GM06990 (cell line): ENCODE measurements at regions not wholly inside any gene's neighbourhood (a gene's known extent, or its start where the extent isn't known, plus 50 kb on each side); places are given as distances from the start of the nearest gene placed in this dataset.

Experiments used
- DNase-seq: peaks from one replicate; pipeline ENCODE4 v3.0.0-alpha.2; 2011; ENCODE audit not compliant: insufficient read length; ENCODE audit errors: extremely low read depth
- H3K27me3 ChIP-seq: replicated peaks from 2 replicates; pipeline ENCODE4 v1.6.0; 2011; ENCODE audit warnings: low read length; ENCODE audit not compliant: control insufficient read depth, insufficient read depth
- H3K36me3 ChIP-seq: 2 replicates; pipeline ENCODE4 v1.5.1; 2011; ENCODE audit warnings: low read length; ENCODE audit not compliant: control insufficient read depth, insufficient read depth
- H3K4me3 ChIP-seq: replicated peaks from 2 replicates; pipeline ENCODE4 v1.5.1; 2011; ENCODE audit warnings: low read depth, mild to moderate bottlenecking, control low read depth, low read length
- CTCF ChIP-seq: IDR thresholded peaks from 2 replicates; pipeline ENCODE4 v1.5.1; 2011; ENCODE audit warnings: low read length, control low read depth, mild to moderate bottlenecking, inconsistent platforms; ENCODE audit not compliant: insufficient read depth, poor library complexity, severe bottlenecking

- Histone ChIP-seq H3K36me3 (no peaks in the 10 kb centered on the region), H3K4me3 (no peak overlapping the region), H3K27me3 (no peaks in the 10 kb centered on the region; the same call in 1 of the 2 replicates)
- DNase-seq: no peak
- TF ChIP-seq CTCF: no peak
Measured at GRCh38 chr10:111131168-111131799, 54.5 kb downstream of the ADRA2A start.

- DNase-seq: no peak
- Histone ChIP-seq H3K27me3 (no peaks in the 10 kb centered on the region; the same call in 1 of the 2 replicates), H3K36me3 (no peaks in the 10 kb centered on the region), H3K4me3 (no peak overlapping the region)
- no peak for TF ChIP-seq CTCF
Measured at GRCh38 chr10:111137007-111137406, 60.2 kb downstream of the ADRA2A start.

DNA sequence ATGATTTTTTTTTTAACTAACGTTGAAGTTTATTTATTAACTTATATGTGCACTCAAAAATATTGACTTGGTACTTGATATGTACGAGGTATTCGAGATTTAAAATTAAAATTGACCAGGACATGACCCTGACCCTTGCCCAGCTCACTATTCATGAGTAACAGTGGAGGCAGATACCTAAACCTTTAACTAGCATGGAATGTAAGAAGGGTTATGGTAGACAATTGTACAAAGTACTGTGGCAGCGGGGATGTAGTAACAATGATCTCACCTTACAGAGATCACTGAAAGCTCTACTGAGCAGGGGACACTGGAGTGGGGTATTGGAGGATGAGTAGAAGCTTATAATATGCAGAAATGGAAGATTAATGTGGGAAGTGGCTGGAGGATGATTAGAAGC is 60.8 kb downstream of the ADRA2A start:
- H3K4me3 ChIP-seq: no peak overlapping the region
- DNase-seq: no peak
- no peaks in the 10 kb centered on the region; the same call in 1 of the 2 replicates for H3K27me3 ChIP-seq
- no peak for TF ChIP-seq CTCF
- no peaks in the 10 kb centered on the region for H3K36me3 ChIP-seq

GRCh38 chr10:111138544-111138943 is 61.7 kb downstream of the ADRA2A start:
- Histone ChIP-seq H3K27me3 (no peaks in the 10 kb centered on the region; the same call in 1 of the 2 replicates), H3K4me3 (no peak overlapping the region), H3K36me3 (no peaks in the 10 kb centered on the region)
- no peak for DNase-seq
- no peak for TF ChIP-seq CTCF

DNA sequence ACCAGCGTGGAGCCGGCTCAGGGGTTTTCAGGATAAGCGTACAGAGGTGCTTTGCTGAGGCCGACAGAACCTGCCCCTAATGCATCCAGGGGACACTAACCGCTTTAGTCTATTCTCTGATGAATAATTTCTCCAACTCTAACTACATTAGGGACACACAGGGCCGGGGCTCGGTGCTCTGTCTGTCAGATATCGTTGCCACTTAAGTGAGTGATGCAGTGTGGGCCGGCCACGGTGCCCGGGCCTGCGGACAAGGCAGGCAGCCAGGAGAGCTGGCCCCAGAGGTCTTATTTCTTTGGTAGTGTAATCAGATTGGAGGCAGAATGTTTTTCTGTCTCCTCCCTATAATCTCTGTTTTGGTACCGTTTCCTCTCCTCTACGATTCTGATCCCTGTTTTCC is 62.7 kb downstream of the ADRA2A start:
- TF ChIP-seq CTCF: no peak
- H3K27me3 ChIP-seq: no peaks in the 10 kb centered on the region; the same call in 1 of the 2 replicates
- DNase-seq: no peak
- H3K4me3 ChIP-seq: no peak overlapping the region
- H3K36me3 ChIP-seq: no peaks in the 10 kb centered on the region

- no peak overlapping the region for H3K4me3 ChIP-seq
- no peaks in the 10 kb centered on the region; the same call in 1 of the 2 replicates for H3K27me3 ChIP-seq
- no peaks in the 10 kb centered on the region for H3K36me3 ChIP-seq
- no peak for DNase-seq
- no peak for TF ChIP-seq CTCF
Measured at GRCh38 chr10:111142092-111142768, 65.4 kb downstream of the ADRA2A start.
